GM21576 (cell line): ENCODE measurements at regions not wholly inside any gene's neighbourhood (a gene's known extent, or its start where the extent isn't known, plus 50 kb on each side); places are given as distances from the start of the nearest gene placed in this dataset.
A peak's percentile ranks its signal among the peaks of the same experiment; 100 is the strongest.

Experiments
- ATAC-seq: cut with Tn5 transposase; IDR thresholded peaks from one replicate; pipeline ENCODE4 v1.9.1; 2021; ENCODE audit warnings: mild to moderate bottlenecking, moderate library complexity; ENCODE audit not compliant: unreplicated experiment

- no peak for ATAC-seq
Measured at GRCh38 chr5:82854956-82855355, 222.2 kb downstream of the TMEM167A start.

DNA sequence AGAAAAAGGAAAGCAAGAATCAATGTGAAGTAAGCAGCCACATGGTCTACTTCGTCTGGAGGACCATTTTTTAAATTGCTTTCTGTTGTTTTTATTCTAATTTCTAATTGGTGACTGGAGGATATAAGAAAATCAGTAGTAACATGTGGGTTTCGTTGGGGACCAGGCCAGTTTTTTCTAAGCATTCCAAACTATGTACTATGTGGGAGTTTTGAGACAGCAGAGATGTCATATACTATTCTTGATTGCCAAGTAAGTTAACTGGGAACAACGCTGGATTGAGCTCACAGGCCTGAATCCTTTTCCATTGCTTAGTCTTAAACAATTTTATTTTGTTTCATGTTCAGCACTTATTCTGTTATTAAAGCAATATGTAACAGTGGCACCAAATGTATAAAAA lies 225.7 kb downstream of the TMEM167A start:
- no peak for ATAC-seq

DNA sequence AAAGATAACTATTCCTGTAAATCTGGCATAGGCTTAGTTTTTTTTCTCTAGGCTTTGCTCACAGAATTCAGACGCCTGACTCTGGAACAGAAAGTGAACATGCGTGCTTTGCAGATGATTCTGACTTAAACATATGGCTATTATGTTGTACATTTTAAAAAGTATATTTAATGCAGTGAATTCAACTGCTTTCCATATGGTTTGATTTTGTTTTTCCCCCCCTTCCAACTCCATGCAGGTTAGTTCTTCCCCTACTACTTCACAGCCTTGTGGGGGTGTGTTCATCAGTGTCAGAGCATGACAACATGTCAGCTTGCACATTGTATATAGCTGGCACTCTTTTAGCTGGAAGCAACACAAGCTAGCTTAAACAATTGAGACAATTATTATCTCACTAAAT lies 226.8 kb downstream of the TMEM167A start:
- ATAC-seq: no peak

DNA sequence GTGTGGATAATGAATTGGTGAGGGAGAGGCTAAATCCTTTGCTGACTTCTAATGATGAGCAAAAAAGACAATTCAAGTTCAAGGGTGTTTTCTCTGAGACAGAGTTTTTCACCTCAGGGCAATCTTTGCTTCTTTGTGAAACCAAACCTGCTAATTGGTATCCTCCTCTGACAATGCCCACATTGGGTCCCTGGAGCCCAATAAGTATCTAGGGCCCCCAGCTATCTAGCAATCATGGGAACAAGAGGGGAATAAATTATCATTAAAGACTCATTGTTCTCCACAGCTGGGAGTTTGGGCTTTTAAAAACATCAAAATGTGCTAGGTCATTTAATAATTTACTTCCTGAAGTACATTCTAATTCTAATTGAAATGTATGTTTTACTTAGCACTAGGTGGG lies 227.3 kb downstream of the TMEM167A start:
- ATAC-seq: no peak

DNA sequence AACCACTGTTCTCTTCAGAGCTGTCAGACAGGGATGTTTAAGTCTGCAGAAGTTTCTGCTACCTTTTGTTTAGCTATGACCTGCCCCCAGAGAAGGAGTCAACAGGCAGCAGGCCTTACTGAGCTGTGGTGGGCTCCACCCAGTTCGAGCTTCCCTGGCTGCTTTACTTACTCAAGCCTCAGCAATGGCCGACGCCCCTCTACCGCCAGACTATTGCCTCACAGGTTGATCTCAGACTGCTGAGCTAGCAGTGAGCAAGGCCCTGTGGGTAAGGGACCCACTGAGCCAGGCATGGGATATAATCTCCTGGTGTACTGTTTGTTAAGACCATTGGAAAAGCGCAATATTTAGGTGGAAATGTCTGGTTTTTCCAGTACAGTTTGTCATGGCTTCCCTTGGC lies 229.6 kb downstream of the TMEM167A start:
- no peak for ATAC-seq

GRCh38 chr5:82839881-82840280 lies 237.3 kb downstream of the TMEM167A start:
- no peak for ATAC-seq

DNA sequence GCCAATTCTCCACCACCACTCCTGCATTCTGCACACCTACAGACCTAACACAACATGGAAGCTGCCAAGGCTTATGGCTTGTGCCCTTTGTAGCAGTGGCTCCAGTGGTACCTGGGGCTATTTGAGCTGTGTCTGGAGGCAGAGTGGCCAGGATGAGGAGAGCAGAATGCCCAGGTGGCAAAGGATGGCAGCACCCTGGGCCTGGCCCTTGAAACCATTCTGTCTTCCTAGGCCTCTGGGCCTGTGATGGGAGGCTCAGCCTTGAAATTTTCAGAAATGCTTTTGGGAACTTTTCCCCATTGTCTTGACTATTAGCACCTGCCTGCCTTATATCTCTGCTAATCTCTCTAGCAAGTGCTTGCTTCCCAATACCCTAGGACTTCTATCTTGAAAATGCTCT lies 241.7 kb downstream of the TMEM167A start:
- ATAC-seq: no peak

DNA sequence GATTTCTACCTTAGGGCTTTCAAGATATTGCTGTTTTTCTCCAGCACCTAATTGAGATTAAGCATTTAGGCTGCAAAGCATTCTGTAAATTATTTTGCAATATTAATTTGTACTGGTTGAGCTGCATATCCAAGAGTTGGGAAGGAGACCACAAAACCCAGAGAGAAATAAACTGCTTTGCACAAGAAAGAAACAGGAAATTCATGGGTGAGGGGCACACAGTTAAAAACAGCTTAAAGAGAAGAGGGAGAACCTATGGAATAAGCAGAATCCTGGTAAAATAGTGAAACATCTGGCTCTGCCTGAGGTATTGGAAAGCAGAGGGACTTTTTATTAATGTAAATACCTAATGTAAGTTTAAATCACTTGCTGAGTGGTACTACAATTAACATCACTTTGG lies 243.0 kb downstream of the TMEM167A start:
- no peak for ATAC-seq

GRCh38 chr5:82833277-82833676 lies 243.9 kb downstream of the TMEM167A start:
- ATAC-seq: no peak

DNA sequence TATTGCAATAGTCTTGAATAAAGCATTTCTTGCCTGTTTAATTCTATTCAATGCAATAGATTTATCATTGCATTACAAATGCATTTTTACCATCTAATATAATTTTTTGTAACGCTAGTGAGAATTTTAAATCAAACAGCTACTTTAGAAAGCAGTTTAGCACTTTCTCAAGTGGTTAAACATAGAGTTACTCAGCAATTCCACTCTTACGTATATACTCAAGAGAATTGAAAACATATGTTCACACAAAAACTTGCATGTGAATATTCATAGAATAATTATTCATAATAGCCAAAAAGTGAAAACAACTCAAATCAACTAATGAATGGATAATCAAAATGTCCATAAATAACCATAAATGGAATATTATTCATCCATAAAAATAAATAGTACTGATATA lies 244.7 kb downstream of the TMEM167A start:
- no peak for ATAC-seq

DNA sequence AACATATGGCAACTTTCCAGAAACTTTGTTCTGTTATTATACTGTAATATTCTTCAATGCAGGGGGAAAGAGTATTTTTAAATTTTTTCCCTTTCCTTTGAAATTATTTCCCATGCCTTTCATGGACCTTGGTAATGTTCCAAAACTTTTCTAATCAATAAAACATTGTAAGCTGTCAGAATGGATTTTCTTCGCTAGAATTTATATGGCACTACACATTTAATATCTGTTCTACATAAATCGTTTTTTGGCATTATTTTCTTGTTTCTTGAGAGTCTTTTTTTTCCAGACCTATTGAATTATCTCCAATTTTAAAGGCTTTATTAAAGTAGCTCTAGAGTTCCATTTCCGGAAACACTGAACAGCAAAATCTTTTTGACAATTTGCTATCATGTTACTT lies 249.0 kb downstream of the TMEM167A start:
- ATAC-seq: no peak

- no peak for ATAC-seq
Measured at GRCh38 chr5:82827651-82828050, 249.5 kb downstream of the TMEM167A start.

DNA sequence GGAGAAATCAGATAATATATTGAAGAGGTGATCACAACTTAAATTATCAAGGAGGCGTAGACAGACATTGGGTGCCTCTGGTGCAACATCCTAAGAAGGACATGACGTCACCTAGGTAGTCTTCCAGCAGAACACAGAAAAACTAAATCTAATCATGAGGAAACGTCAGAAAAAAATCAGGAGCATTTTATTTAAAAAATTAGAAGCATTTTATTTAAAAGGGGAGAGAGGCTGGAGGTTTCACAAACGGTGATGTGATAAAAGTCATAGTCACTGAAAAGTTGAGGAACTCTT lies 254.6 kb downstream of the TMEM167A start:
- no peak for ATAC-seq

GRCh38 chr5:82821846-82822633 lies 255.2 kb downstream of the TMEM167A start:
- ATAC-seq: no peak

DNA sequence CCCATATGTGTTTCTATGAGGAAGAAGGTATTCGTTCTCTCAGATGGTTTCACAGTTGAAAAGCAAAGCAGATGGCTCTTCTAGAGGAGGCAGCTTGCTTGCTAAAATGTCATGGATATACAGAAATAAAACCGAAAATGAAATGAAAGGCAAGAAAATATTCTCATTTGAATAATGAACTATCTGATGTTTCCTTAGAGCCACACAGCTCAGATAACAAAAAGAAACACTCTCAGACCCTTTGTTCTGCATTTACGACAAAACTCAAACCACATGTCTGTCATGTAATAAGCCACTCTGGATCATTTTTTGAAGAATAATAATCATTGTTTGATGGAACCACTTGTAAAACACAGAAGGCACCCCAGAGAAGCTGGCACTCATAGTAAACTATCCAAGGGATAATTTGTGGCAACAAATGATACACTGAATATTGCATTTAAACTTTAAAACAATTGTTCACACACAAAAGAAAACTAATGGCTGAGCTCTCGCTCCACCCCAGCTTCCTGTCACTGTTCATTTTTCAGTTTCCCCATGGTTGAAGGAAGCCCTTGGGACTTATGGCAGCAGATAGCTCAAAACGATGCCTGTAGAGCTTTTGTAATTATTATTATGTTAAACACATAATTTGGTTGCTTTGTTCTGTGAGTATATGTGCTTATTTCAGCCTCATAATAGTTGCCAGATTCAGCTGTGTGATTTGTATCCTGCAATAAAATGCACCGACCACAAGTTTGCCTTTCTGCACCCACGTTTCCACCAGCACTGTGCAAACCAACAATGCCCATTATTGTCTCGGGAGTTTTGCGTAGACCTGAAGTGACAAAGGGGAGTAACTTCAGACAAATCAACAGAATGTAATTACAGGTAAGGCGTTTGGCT lies 256.0 kb downstream of the TMEM167A start:
- peak; percentile 81 for ATAC-seq

DNA sequence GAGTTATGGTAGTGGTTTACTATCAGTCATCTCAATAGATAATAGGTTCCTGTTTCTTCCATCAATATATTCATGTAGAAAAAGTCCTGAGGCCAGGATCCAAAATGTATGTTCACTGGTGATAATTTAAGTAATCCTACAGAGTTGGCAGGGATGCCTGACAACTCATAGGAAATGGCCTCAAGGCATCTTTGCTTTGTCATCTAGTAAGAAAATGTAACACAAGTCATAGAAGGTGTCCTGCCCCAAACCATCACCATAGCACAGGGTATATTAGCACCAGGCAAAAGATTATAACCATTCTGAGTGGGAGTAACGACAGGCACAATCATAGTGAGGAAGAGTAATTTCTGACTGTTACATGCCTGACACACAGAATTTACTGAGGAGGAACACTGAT lies 257.0 kb downstream of the TMEM167A start:
- no peak for ATAC-seq

- ATAC-seq: no peak
Measured at GRCh38 chr5:82817897-82818676, 259.1 kb downstream of the TMEM167A start.

GRCh38 chr5:82816926-82817325 lies 260.3 kb downstream of the TMEM167A start:
- ATAC-seq: no peak

GRCh38 chr5:82815871-82816270 lies 261.3 kb downstream of the TMEM167A start:
- ATAC-seq: no peak

GRCh38 chr5:82813861-82814260 lies 263.3 kb downstream of the TMEM167A start:
- ATAC-seq: no peak

- no peak for ATAC-seq
Measured at GRCh38 chr5:82812575-82812974, 264.6 kb downstream of the TMEM167A start.

- no peak for ATAC-seq
Measured at GRCh38 chr5:82811490-82811889, 265.7 kb downstream of the TMEM167A start.
